GM12865 (cell line): ENCODE measurements at regions not wholly inside any gene's neighbourhood (a gene's known extent, or its start where the extent isn't known, plus 50 kb on each side); places are given as distances from the start of the nearest gene placed in this dataset.

Experiments used
- DNase-seq: peaks from one replicate; pipeline ENCODE4 v3.0.0; 2010; ENCODE audit warnings: low read depth
- H3K4me3 ChIP-seq: 2 replicates; pipeline ENCODE4 v1.5.1; 2011; ENCODE audit warnings: mild to moderate bottlenecking, low read depth, low read length, control low read depth
- CTCF ChIP-seq: IDR thresholded peaks from 2 replicates; pipeline ENCODE4 v1.5.1; 2011; ENCODE audit warnings: low read length, control low read depth, low read depth, inconsistent platforms; ENCODE audit not compliant: insufficient read depth; ENCODE audit errors: missing control alignments

- DNase-seq: no peak
- no peak overlapping the region for H3K4me3 ChIP-seq
- TF ChIP-seq CTCF: no peak
Observed at GRCh38 chr10:2150288-2150687, 413.0 kb upstream of the ADARB2 start.

- no peak for TF ChIP-seq CTCF
Observed at GRCh38 chr10:2145926-2146478, 408.7 kb upstream of the ADARB2 start.

GRCh38 chr10:2145491-2145890, 408.2 kb upstream of the ADARB2 start:
- no peak for DNase-seq
- no peak overlapping the region for H3K4me3 ChIP-seq
- no peak for TF ChIP-seq CTCF

More at GRCh38 chr10:2145926-2146478, 408.7 kb upstream of the ADARB2 start:
- no peak overlapping the region for H3K4me3 ChIP-seq
- no peak for DNase-seq

GRCh38 chr10:2144584-2144983, 407.3 kb upstream of the ADARB2 start:
- DNase-seq: no peak
- H3K4me3 ChIP-seq: no peak overlapping the region
- TF ChIP-seq CTCF: no peak

- no peak for TF ChIP-seq CTCF
- DNase-seq: no peak
- no peak overlapping the region for H3K4me3 ChIP-seq
Observed at GRCh38 chr10:2143213-2143835, 406.0 kb upstream of the ADARB2 start.

GRCh38 chr10:2139746-2140145, 402.4 kb upstream of the ADARB2 start:
- DNase-seq: no peak
- TF ChIP-seq CTCF: no peak
- no peak overlapping the region for H3K4me3 ChIP-seq
